Hepatocyte (in vitro differentiated cells): ENCODE measurements at regions not wholly inside any gene's neighbourhood (a gene's known extent, or its start where the extent isn't known, plus 50 kb on each side); places are given as distances from the start of the nearest gene placed in this dataset.

ENCODE experiments used
- EZH2 ChIP-seq: fragments of 200-600 bp; sonication (generic); IDR thresholded peaks from 2 replicates; pipeline ENCODE4 v1.6.1; 2016; ENCODE audit warnings: antibody characterized with exemption, mild to moderate bottlenecking, borderline replicate concordance
- TF ChIP-seq, protein P1 (sequence below): fragments of 200-600 bp; sonication (generic); IDR thresholded peaks from 2 replicates; pipeline ENCODE4 v1.5.1; 2016; ENCODE audit warnings: antibody characterized with exemption, mild to moderate bottlenecking; ENCODE audit not compliant: poor library complexity

GRCh38 chr10:36766415-36766810 is 359.0 kb upstream of the ANKRD30A start:
- TF ChIP-seq, protein P1, sequence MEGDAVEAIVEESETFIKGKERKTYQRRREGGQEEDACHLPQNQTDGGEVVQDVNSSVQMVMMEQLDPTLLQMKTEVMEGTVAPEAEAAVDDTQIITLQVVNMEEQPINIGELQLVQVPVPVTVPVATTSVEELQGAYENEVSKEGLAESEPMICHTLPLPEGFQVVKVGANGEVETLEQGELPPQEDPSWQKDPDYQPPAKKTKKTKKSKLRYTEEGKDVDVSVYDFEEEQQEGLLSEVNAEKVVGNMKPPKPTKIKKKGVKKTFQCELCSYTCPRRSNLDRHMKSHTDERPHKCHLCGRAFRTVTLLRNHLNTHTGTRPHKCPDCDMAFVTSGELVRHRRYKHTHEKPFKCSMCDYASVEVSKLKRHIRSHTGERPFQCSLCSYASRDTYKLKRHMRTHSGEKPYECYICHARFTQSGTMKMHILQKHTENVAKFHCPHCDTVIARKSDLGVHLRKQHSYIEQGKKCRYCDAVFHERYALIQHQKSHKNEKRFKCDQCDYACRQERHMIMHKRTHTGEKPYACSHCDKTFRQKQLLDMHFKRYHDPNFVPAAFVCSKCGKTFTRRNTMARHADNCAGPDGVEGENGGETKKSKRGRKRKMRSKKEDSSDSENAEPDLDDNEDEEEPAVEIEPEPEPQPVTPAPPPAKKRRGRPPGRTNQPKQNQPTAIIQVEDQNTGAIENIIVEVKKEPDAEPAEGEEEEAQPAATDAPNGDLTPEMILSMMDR: no peak
- no peak for TF ChIP-seq EZH2
